ENCODE measurements at regions not wholly inside any gene's neighbourhood (a gene's known extent, or its start where the extent isn't known, plus 50 kb on each side); places are given as distances from the start of the nearest gene placed in this dataset.

DNA sequence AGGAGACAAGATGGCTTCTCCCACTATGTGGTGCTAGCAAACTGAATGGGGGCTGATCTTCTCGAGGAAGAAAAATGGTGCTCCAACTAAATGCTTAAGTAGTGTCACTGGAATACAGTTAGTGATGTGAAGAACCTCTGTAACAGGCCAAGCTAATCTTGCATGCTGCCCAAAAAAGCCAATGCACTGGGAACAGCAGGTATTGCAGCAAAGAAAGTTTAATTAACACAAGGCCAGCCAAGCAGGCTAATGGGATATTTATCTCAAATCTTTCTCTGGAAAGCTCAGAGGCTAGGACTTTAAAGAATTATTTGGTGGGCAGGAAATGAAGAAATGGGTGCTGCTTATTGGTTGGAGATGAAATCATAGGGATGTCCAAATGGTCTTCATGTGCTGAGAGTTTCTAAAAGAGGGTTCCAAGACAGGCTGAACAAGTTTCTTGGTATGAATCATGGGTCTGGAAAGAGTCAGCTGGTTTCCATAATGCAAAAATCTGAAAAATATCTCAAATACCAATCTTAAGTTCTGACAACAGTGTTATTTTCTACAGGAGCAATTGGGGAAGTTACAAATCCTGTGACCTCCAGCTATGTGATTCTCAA lies 1550.5 kb downstream of the SLITRK5 start:
- TF ChIP-seq CTCF (IDR thresholded peaks at IDR 0.05; ENCODE audit: low read depth, low read length, poor library complexity, severe bottlenecking): no peak
- no peak for TF ChIP-seq EZH2phosphoT487 (IDR thresholded peaks at IDR 0.05; ENCODE audit: borderline replicate concordance, low read length)
